Panc1 (cell line): ENCODE measurements at regions not wholly inside any gene's neighbourhood (a gene's known extent, or its start where the extent isn't known, plus 50 kb on each side); places are given as distances from the start of the nearest gene placed in this dataset.

Source experiments
- ATAC-seq: fragments of 200-7000 bp; cut with Tn5 transposase; 2 replicates; pipeline ENCODE4 v1.9.1; 2020; ENCODE audit warnings: mild to moderate bottlenecking, moderate library complexity
- BruUV-seq: library from RNA; stranded (reverse); fragments of 400-500 nt; replicated peaks from 2 replicates; lab custom pipeline; 2021; lab: Mats Ljungman, UMichigan
- CTCF ChIA-PET: fragments of 300-600 bp; sonication (Branson Sonifier 250); formaldehyde crosslinking; loops from one replicate; lab custom pipeline; 2022; ENCODE audit warnings: antibody characterized with exemption; lab: Charles Lee
- POLR2A ChIA-PET: fragments of 300-600 bp; sonication (Branson Sonifier 250); formaldehyde crosslinking; loops from one replicate; lab custom pipeline; 2022; ENCODE audit warnings: antibody characterized with exemption; lab: Charles Lee
- DNase-seq: peaks from one replicate; pipeline ENCODE4 v3.0.0-alpha.2; 2010; ENCODE audit warnings: low read depth, low spot score
- H3K27ac ChIP-seq: 2 replicates; pipeline ENCODE4 v1.5.1; 2011; ENCODE audit warnings: mild to moderate bottlenecking, low read length, inconsistent platforms
- H3K27me3 ChIP-seq: fragments of 200-500 bp; sonication (Bioruptor generic); 2 replicates; pipeline ENCODE4 v1.6.0; 2014; ENCODE audit warnings: low read length, inconsistent platforms; ENCODE audit not compliant: control insufficient read depth, insufficient read depth
- H3K36me3 ChIP-seq: fragments of 200-500 bp; sonication (Bioruptor generic); 2 replicates; pipeline ENCODE4 v1.5.1; 2014; ENCODE audit warnings: inconsistent platforms, mild to moderate bottlenecking, low read length, moderate library complexity; ENCODE audit not compliant: control insufficient read depth, insufficient read depth
- H3K4me1 ChIP-seq: 2 replicates; pipeline ENCODE4 v1.5.1; 2011; ENCODE audit warnings: inconsistent platforms, mild to moderate bottlenecking, low read length, moderate library complexity; ENCODE audit not compliant: control insufficient read depth, insufficient read depth
- H3K4me3 ChIP-seq, 2 experiments: 2 replicates each; pipeline ENCODE4 v1.5.1; 2011 to 2012; ENCODE audit warnings: low read depth in 2 of 2, low read length in 2 of 2, mild to moderate bottlenecking in 2 of 2, inconsistent platforms in 1 of 2, moderate library complexity in 1 of 2
- H3K9me3 ChIP-seq: fragments of 200-500 bp; sonication (Bioruptor generic); 2 replicates; pipeline ENCODE4 v1.5.1; 2014; ENCODE audit warnings: low read depth, mild to moderate bottlenecking, inconsistent platforms, low read length, moderate library complexity; ENCODE audit not compliant: control insufficient read depth, insufficient read depth
- POLR2AphosphoS5 ChIP-seq: IDR thresholded peaks from 2 replicates; pipeline ENCODE4 v1.6.1; 2012; ENCODE audit warnings: mild to moderate bottlenecking, low read depth, low read length, moderate library complexity
- SIN3A ChIP-seq: IDR thresholded peaks from 2 replicates; pipeline ENCODE4 v1.6.1; 2012; ENCODE audit warnings: low read depth, mild to moderate bottlenecking, low read length, moderate library complexity, borderline replicate concordance; ENCODE audit not compliant: insufficient read depth
- TCF7L2 ChIP-seq: IDR thresholded peaks from 2 replicates; pipeline ENCODE4 v1.6.1; 2011; ENCODE audit warnings: mild to moderate bottlenecking, low read depth, low read length, inconsistent platforms
- in situ Hi-C: cut with HindIII; loops from 2 replicates; pipeline ENCODE4 v1.10.0; 2016; ENCODE audit warnings: low sequenced_read_pairs, low pct_unique_long_range_greater_than_20kb
- intact Hi-C: fragments of 100-400 bp; cut with micrococcal nuclease; formaldehyde crosslinking; loops from one replicate; pipeline ENCODE4 v1.10.0; 2022; ENCODE audit not compliant: unreplicated experiment
- TF ChIP-seq, protein P1 (sequence below), 2 experiments: IDR thresholded peaks; 2 replicates each; pipeline ENCODE4 v1.6.1; 2011 to 2012; ENCODE audit warnings: low read depth in 2 of 2, control low read depth in 1 of 2, low read length in 1 of 2, mild to moderate bottlenecking in 1 of 2, moderate library complexity in 1 of 2; ENCODE audit not compliant: insufficient read depth in 1 of 2
- TF ChIP-seq, protein P2 (sequence below): fragments of 450-650 bp; IDR thresholded peaks from 2 replicates; pipeline ENCODE4 v1.5.1; 2017; ENCODE audit warnings: mild to moderate bottlenecking

DNA sequence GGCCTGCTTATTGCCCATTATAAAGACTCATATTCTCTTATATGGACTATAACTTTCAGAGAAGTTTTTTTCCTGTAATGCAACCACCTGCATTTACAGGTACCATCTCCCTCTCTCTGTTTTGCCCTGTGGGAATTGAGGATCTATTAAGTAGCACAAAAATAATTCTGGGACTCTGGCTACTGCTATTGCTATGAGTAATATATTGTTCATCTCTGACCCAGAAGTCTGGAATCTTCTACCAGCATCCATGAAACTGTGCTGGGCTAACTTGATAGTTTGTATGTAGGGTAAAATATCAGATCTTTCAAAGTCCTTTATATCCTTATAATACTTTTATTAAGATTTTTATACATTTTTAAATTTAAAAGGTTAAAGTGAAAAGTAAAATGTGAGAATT lies 607.2 kb downstream of the EFNA5 start:
- no peak for TF ChIP-seq TCF7L2
- no peak for TF ChIP-seq SIN3A
- H3K27ac ChIP-seq, result no peak overlapping the region
- ATAC-seq, result no peak
- no TSS peak for BruUV-seq
- CTCF ChIA-PET, result no interaction called here
- no peaks in the 10 kb centered on the region for H3K4me1 ChIP-seq
- no peaks in the 10 kb centered on the region for H3K9me3 ChIP-seq
- in situ Hi-C loops (no loop called here), intact Hi-C loops (no loop called here)
- POLR2A ChIA-PET, result no interaction called here
- H3K36me3 ChIP-seq, result no peaks in the 10 kb centered on the region
- no peak for DNase-seq
- H3K27me3 ChIP-seq, result no peaks in the 10 kb centered on the region
- H3K4me3 ChIP-seq, result no peak overlapping the region

DNA sequence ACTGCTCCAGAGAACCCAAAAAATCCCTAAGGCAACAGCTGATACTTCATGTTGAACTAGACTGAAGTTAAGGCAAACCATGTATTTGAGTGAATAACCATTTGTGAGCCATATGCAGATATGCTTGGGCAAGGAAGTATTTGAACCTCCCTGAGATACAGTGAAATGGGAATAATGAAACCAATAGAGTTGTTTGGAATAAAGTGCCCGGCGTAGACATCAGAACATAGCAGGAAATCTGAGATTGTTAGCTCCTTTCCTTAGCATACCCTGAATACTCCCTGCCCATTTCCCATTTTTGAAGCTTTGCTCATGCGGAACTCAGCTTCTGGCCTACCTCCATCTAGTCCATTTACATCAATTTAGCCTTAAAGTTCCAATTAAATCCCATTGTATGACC lies 611.9 kb downstream of the EFNA5 start:
- POLR2A ChIA-PET, result no interaction called here
- ATAC-seq (no peak), DNase-seq (no peak)
- TF ChIP-seq SIN3A, result no peak
- TF ChIP-seq POLR2AphosphoS5, result no peak
- TF ChIP-seq, protein P1, sequence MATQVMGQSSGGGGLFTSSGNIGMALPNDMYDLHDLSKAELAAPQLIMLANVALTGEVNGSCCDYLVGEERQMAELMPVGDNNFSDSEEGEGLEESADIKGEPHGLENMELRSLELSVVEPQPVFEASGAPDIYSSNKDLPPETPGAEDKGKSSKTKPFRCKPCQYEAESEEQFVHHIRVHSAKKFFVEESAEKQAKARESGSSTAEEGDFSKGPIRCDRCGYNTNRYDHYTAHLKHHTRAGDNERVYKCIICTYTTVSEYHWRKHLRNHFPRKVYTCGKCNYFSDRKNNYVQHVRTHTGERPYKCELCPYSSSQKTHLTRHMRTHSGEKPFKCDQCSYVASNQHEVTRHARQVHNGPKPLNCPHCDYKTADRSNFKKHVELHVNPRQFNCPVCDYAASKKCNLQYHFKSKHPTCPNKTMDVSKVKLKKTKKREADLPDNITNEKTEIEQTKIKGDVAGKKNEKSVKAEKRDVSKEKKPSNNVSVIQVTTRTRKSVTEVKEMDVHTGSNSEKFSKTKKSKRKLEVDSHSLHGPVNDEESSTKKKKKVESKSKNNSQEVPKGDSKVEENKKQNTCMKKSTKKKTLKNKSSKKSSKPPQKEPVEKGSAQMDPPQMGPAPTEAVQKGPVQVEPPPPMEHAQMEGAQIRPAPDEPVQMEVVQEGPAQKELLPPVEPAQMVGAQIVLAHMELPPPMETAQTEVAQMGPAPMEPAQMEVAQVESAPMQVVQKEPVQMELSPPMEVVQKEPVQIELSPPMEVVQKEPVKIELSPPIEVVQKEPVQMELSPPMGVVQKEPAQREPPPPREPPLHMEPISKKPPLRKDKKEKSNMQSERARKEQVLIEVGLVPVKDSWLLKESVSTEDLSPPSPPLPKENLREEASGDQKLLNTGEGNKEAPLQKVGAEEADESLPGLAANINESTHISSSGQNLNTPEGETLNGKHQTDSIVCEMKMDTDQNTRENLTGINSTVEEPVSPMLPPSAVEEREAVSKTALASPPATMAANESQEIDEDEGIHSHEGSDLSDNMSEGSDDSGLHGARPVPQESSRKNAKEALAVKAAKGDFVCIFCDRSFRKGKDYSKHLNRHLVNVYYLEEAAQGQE (IDR thresholded peaks at IDR 0.05; ENCODE audit: insufficient read depth in 1 of 2, low read depth in 2 of 2, low read length in 1 of 2), result no peak
- TF ChIP-seq, protein P2, sequence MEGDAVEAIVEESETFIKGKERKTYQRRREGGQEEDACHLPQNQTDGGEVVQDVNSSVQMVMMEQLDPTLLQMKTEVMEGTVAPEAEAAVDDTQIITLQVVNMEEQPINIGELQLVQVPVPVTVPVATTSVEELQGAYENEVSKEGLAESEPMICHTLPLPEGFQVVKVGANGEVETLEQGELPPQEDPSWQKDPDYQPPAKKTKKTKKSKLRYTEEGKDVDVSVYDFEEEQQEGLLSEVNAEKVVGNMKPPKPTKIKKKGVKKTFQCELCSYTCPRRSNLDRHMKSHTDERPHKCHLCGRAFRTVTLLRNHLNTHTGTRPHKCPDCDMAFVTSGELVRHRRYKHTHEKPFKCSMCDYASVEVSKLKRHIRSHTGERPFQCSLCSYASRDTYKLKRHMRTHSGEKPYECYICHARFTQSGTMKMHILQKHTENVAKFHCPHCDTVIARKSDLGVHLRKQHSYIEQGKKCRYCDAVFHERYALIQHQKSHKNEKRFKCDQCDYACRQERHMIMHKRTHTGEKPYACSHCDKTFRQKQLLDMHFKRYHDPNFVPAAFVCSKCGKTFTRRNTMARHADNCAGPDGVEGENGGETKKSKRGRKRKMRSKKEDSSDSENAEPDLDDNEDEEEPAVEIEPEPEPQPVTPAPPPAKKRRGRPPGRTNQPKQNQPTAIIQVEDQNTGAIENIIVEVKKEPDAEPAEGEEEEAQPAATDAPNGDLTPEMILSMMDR, result no peak
- no peak for TF ChIP-seq TCF7L2
- no peak overlapping the region for H3K27ac ChIP-seq
- CTCF ChIA-PET, result no interaction called here
- no peak overlapping the region for H3K4me3 ChIP-seq
- in situ Hi-C loops (no loop called here), intact Hi-C loops (no loop called here)
- H3K27me3 ChIP-seq, result no peaks in the 10 kb centered on the region
- no peaks in the 10 kb centered on the region for H3K4me1 ChIP-seq
- H3K36me3 ChIP-seq, result no peaks in the 10 kb centered on the region
- H3K9me3 ChIP-seq, result no peaks in the 10 kb centered on the region
- no TSS peak for BruUV-seq

DNA sequence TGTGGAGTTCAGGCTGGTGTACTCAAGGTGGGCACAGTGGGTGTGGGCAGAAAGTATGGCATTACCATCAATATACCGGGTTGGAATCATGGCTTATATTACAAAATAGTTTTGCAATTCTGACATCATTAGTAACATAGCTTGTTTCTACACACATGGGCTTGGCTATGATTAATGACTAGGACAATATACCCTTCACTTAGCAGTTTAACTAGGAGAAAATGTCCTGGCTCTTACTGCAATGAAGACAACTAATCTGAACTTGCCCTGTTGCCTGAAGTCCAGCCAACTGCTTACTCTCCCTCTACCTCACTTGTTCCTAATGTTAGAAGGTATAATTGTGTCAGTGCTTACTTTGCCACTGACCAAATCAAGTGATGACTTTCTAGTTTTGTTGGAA lies 612.5 kb downstream of the EFNA5 start:
- POLR2A ChIA-PET, result no interaction called here
- H3K27ac ChIP-seq, result no peak overlapping the region
- no peak for TF ChIP-seq SIN3A
- TF ChIP-seq, protein P2, result no peak
- TF ChIP-seq POLR2AphosphoS5, result no peak
- CTCF ChIA-PET, result no interaction called here
- H3K4me3 ChIP-seq, result no peak overlapping the region
- in situ Hi-C loops (no loop called here), intact Hi-C loops (no loop called here)
- no peaks in the 10 kb centered on the region for H3K9me3 ChIP-seq
- no peak for DNase-seq
- H3K27me3 ChIP-seq, result no peaks in the 10 kb centered on the region
- ATAC-seq, result no peak
- no TSS peak for BruUV-seq
- H3K4me1 ChIP-seq, result no peaks in the 10 kb centered on the region
- no peaks in the 10 kb centered on the region for H3K36me3 ChIP-seq
